AG20443 (cell line): ENCODE measurements at regions not wholly inside any gene's neighbourhood (a gene's known extent, or its start where the extent isn't known, plus 50 kb on each side); places are given as distances from the start of the nearest gene placed in this dataset.
"Not testable (repeated sequence)": the region's sequence is repeated elsewhere in the genome, so short reads cannot be mapped to it uniquely, and the experiment has no call there.

Experiments
- DNase-seq: peaks from one replicate; pipeline ENCODE4 v3.0.0; 2012; ENCODE audit warnings: low spot score, mixed read lengths

DNA sequence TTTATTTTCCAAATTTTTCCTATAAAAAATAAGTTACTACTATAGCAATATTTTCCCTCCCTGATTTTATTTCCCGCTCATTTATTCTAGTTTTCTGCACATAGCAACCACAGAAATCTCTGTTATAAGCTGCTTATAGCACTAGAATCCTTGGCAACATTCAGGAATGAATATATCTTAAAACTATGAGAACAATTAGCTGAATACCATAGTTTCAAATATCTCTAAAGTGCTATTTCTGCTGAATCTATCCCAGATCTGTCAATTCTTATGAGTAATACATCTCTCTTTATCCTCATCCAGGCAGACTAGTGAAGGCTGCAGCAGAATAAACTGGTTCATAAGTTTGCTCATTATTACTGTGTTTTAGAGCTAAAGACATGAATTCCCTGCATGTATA lies 622.9 kb upstream of the DIPK2B start:
- DNase-seq = no peak

DNA sequence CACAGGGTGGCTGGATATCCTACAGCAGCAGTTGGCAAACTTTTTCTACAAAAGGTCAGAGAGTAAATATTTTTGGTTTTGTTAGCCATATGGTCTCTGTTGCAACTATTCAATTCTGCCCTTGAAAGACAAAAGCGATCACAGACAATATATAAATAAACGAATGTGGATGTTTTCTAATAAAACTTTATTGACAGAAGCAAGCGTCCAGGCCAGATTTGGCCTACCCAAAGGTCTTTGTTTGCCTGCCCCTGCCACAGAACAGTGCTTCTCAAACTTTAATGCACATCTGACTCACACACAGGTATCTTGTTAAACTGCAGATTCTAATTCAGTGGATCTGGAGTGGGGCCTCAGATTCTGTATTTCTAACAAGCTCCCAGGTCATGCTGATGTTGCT lies 621.4 kb upstream of the DIPK2B start:
- no peak for DNase-seq

DNA sequence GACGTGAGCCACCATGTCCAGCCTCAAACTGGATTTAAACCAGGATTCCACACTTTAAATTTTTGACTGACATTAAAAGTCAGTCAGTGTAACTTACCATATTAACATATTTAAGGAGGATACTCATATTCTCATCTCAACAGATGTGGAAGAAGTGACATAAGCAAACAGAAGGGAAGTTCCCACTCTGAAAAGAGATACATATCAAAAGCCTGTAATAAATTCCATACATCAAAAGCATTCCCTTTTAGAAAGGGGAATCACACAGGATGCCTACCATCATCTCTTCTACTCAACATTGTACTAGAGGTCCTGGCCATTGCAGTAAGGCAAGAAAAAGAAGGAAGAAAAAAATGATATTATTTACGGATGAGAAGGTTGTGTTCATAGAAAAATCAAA lies 618.2 kb upstream of the DIPK2B start:
- no peak for DNase-seq

DNA sequence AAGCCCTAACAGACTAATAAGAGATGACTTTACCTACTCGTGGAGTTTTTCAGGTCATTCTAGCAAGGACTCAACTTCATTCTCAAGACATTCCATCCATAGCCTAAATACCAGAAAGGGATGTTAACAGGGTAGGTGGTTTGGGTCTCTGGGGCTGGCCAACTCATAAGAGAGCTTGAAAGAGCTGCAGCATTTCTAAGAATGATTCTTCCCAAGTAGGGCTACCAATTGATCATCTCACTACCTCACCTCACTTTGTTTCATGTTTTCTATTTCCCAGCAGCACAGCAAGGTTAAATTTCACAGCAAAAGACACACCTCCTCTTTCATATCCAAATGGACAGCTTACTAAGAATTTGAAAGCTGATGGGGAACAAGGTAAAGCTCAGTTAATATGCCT lies 614.8 kb upstream of the DIPK2B start:
- DNase-seq = no peak

DNA sequence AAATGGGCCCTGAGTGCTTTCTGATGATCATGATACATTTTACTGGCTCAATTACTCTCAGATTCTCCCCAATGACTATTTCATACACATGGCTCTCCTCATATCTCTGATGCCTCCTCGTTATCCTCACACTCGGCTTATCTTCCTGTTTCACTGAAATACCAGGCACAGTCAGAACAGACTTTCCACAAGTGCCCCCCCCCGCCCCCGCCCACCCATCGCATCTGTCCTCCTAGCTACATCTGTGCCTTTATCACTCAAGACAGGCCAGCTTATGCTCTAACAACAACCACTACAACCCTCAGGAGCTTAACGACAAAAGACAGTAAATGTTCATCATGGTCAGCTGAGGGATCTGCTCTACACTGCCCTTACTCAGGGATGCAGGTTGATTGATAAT lies 610.6 kb upstream of the DIPK2B start:
- no peak for DNase-seq

DNA sequence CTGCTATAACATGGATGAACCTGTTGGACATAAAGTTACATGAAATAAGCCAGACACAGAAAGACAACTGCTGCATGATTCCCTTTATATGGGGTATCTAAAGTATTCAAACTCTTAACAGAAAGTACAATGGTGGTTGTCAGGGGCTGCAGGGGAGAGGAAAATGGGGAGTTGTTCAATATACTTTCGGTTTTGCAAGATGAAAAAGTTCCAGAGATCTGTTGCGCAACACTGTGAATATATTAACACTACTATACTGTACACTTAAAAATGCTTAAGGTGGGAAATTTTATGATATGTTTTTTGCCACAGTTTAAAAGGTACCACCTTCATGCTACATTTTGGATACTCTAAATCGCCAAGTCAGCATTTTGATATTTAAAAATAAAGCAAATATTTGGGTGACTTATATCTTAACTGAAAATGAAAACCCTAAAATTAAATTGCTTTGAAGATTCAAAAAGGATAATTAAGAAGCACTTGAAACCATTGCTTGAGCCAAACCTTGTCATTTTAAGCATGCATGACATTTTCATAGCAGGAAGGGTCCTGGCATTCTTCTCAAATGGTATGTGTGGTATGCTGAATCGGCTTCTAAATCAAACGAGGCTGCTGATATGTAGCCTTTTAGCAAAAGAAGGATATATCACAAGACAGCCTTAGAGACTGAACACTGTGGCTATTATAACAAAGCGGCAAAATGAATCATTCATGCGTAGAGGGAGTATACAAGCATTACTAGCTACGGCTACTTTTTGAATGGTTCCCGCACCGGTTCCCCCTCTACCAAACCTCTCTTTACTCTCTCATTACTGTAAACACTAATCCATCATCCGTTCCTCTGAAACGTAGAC lies 607.1 kb upstream of the DIPK2B start:
- DNase-seq = peak; percentile 11

DNA sequence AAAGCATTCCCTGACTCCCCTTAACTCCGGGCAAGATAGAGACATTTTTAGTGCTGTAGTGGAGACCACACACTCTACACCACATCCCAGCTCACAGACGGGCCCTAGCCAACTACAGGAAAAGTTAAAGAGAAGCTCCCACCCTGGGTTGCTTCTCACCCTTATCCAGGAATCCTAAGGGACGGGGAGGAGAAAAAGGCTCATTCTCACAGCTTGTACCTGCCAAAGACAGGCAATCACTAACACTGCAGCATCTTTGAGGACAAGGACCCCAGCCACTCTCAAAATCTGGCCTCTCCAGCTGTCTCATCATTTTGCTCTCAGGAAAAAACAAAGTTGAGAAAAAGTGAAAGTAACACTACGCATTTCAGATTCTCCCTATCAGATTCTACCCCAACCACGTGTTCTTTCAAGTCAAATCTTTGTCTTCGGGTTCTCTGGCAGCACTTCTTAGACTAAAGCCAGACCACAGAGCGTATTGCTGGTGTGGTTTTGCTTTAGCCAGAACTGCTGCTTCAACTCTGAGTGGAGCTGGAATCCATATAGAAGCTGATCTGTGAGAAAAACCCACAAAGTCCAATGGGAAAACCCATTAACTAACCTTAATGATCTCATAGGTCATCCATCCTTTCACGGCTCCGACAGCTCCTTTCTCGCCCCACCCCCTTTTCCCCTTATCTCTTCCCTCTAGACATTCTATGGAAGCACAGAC lies 605.9 kb upstream of the DIPK2B start:
- DNase-seq = peak; percentile 39

DNA sequence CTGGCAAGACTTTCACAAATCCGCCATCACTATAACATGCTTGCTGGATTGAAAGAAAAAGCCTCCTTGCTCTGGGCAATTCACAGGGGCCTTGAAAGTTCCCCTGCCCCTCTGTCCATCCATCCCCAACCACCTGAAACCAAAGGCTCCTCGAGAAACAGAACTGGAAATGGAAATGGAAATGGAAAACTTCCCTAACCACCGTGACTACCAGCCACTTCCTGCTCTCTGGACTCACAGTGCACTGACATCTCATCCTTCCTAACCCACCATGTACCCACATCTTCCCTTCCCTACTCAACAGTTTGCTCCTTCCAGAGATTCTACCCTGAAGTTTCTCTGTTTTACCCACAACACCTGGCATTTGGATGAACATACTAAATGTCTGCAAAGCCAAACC lies 603.6 kb upstream of the DIPK2B start:
- no peak for DNase-seq

DNA sequence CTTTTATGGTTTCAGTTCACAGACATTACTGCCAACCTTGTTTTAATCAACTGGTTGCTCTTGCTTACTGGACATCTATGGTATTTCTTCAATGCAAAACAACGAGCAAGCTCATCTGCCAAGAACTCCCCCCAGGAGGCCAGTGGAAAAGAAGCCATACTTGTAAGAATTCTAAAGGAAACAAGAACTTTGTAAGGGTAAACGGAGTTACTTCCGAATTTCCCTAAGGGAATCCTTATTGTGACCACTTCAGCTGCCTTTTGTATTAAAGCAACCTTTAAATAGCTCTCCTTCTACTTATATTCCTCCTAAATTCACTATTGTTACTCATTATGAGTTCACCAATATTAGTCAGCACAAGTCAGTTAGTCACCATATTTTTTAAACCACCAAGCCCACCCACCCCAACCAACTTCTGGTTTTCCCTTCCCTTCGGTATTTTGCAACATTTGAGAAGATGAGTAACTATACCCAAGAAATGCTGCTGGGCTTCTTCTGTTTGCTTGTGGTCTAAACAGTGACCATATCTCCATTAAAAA lies 602.8 kb upstream of the DIPK2B start:
- peak; percentile 34 for DNase-seq

DNA sequence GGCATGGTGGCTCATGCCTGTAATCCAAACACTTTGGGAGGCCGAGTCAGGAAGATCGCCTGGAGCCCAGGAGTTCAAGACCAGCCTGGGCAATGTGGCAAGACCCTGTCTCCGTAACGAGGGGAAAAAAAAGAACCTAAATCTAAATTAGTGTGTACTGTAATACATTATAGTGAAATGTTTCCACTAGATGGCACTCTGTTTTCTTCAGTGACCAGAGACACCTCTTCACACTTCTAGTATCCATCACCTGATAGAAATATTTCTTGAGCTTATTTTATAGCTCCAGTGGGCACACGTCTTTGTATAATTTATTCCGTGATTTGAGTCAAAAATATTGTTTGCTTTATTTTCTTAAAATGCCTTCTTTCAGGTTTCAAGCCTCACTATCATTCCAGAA lies 600.9 kb upstream of the DIPK2B start:
- no peak for DNase-seq

DNA sequence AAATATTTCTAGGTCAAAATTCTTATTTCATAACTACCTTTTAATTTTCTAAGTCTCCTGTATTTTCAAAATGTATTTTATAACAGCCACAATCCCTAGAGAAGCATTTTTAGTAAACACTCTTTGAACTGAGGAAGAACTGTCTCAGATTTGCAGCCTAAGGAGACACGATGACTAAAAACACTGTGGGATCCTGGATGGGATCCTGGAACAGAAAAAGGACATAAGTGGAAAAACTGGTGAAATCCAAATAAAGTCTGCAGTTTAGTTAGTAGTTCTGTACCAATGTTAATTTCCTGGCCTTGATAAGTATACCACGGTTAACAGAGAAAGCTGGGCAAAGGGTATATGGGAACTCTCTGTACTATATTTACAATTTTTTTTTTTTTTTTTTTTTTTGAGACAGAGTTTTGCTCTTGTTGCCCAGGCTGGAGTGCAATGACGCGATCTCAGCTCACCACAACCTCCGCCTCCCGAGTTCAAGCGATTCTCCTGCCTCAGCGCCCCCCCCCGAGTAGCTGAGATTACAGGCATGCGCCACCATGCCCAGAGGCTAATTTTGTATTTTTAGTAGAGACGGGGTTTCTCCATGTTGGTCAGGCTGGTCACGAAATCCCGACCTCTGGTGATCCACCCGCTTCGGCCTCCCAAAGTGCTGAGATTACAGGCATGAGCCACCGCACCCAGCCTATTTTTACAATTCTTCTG lies 600.2 kb upstream of the DIPK2B start:
- DNase-seq = not testable (repeated sequence)

DNA sequence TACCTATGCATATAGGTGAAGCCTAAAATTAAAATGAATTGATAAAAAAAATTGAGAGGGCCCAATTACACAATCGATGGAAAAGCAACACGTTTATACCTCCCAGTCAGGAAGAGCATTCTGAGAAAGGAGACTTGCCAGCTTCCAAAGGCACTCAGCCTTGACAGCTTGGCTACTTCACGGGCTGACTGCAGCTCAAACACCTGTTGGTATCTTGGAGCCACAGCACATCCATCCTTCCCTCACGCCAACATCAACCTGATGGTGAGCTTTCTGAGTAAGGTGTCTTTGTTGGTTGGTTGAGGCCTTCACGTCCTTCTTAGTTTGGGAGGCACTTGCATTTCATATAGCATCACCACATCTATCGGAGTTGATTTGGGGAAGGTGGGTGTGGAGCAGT lies 598.9 kb upstream of the DIPK2B start:
- no peak for DNase-seq

DNA sequence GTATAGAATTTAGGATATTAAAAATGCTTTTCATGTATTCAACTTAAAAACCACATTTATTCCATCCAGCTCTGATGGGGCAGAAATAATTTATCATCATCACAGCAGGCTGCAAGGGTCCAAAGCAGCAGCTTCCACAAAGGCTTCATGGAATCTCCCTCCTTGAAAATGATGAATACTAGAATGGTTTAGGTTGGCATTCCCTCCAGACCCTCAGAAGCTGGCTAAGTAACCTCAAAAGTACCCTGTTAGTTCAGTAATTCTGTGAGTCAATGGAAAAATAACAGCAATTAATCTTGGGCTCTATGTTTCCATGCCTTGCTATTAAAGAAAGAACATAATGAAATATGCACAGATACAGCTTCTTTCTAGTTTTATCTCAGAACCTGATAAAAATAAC lies 594.9 kb upstream of the DIPK2B start:
- DNase-seq = no peak

DNA sequence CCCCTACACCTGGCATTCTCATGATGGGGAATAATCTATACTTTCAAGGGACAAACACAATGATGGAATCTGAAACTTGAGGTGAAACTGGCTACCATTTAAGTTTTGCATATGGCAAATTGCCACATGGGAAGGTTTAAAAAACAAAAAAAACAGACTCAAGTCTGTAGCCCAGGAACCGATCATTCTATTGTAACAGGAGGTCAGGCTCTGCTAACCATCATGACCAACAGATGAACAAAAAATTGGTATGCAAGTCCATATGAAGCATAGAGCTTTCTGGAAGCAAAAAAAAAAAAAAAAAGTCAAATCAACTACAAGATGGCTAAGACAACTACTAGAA lies 594.3 kb upstream of the DIPK2B start:
- DNase-seq = no peak

DNA sequence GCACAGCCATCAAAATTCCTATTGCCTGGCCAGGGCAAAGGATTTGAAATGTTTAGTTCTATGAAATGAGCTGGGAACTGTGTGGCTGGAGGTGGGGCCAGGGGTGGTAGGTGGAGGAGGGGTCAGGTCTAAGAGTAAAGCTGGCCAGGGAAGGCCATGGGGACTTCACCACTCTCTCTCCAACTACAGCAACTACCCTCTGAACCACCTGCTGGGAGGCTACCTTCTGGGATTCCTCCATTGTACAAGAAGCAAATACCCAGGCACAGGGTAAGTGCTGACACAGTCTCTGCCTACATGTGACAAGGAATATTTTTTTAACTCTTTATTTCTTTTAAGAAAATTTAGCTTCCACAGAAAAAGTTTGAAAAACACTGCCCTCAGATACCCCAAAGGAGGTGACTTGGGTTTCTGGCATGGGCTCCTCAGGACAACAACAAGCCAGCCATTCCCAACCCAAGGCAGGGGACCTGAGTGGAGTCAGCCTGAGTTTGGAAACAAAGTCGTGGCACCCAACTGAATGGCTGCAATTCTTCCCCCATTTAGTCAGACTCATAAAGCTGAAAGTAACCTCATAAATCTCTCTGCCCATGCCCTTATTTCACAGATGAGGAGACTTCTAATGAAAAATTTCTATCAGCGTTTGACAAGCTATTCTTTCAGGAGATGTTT lies 593.8 kb upstream of the DIPK2B start:
- no peak for DNase-seq

DNA sequence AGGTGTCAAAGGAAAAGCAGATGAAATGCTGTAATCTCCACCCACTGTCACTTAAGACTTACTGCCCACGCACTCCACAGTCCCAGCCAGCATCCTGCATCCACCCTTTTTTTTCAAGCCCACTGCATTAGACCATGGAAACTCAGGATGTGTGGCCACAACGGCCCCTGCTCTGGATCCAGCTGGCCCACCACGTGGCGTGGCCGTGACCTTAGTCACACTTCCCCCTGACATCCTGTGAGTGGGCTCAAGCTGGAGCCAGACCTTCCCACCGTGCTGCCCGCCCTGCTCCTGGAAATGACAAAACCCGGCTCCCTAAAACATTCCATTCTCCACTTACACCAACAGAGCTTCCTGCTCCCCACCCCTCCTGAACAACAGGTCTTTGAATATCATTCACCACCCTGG lies 588.3 kb upstream of the DIPK2B start:
- peak; percentile 23 for DNase-seq

DNA sequence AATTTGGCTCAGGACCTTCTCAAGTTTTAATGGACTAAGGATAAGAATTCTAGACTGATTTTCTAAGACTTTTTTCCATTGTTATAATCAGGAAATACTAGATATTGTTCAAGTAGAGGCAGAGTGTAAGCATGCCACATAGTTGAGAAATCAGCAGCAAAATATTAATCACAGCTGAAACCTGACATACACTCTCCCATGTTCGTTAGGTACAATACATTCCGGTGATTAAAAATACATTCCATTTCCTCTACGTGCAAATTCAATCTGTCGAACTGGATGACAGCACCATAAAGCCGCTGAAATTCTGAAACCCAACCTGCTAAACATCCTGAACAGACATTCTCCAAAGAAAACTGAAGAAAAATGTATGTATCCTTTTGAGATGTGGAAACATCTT lies 587.6 kb upstream of the DIPK2B start:
- DNase-seq = no peak

DNA sequence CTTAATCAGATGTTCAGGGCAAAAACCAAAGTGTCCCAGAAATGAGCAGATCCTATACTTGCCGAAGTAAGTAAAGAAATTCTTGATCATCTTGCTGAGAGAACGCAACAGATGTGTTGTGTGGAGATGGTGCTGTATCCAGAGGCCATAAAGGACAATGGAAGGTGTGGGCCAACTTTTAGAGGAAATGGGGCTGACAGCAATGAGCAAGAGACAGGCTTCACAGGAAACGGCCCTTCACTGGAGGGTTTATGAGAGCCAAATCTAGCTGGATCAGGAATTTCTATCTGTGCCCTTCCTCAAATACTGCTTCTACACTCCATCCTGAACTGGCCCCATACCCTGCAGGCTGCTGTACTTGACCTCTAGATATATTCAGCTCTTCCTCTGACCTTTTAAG lies 583.9 kb upstream of the DIPK2B start:
- no peak for DNase-seq

DNA sequence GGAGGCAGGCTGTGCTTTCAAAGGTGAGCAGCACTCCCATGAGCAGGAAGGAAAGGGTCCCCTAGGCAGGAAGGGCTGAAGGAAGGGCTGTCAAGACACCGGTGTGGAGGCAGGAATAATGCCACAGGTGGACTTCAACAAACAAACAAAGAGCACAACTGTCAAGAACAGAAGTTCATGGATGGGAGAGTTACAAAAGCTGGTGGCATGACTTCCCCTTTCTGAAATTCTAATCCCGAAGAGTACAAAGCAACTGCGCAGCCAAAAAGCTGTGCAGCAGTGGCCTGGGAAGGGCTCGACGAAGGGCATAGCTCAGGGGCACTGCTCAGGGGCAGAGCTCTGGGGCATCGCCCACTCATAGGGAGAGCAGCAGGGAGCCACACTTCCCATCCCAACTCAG lies 582.3 kb upstream of the DIPK2B start:
- no peak for DNase-seq

DNA sequence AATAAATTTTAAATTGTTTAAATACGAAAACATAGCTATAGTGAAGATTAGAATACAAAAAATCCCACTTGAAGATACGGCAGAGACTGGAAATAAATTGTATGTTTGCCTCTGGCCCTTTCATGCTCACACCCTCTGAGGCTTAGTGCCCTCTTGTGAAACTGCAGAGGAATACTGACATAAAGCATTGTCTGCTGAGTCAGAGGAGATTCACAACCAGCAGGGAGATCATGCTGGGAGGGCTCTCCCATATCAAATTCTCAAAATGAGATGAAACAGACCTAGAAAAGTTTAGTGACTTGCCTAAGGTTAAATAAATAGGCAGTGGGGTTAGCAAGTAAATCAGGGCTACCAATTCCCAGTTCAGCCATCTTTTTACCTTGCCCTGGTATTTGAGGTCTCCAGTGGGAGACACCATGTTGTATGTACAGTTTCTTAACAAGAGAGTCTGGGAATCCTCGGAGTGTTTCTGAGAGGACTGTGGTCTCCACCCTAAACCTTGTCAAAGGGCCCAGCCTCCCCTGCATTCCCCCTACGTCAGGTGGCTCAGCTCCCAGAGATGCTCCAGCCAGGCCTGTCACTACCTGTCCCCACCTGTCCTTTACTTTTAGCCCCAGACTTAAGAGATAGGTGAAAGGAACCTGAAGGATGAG lies 581.4 kb upstream of the DIPK2B start:
- peak; percentile 56 for DNase-seq

DNA sequence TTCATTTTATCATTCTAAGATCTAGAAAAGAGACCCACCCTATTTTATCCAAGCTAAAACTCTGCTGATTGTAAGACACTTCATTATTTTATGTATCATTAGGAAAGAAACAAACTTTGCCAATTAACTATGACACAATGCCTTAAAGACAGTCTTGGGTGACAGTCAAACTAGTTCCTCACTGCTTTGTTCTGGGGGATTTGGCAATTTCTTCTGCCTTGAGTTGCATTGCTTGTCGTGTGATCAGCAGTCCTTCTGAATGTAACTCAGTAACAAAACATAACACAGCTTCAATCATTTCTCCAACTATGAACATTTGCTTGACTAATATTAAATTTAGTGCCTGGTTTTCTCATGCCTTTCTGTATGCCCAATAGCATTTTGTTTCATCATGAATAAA lies 577.9 kb upstream of the DIPK2B start:
- no peak for DNase-seq

DNA sequence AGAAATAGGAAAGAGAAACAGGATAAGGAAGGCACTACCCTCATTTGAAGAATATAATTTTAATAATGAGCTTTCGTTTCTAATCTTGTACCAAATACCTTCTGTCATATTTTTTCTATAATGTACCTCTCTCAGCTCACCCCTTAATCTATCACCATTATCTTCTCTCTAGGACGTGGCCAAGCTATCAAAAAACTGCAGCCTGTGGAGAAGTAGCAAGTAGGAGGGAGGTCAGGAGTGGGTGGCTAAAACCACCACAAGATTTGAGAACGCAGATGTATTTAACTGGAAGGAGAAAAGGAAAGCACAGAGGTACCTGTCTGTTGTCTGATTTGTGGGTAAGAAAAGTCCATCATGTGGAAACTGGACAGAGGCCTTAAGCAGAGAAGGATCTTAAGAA lies 576.7 kb upstream of the DIPK2B start:
- no peak for DNase-seq
